ENCODE measurements at regions not wholly inside any gene's neighbourhood (a gene's known extent, or its start where the extent isn't known, plus 50 kb on each side); places are given as distances from the start of the nearest gene placed in this dataset.

- no peak for DNase-seq
- TF ChIP-seq POLR2A (IDR thresholded peaks at IDR 0.05) = no peak
- TF ChIP-seq CTCF (IDR thresholded peaks at IDR 0.05) = no peak
- no peak overlapping the region for H3K4me3 ChIP-seq
- H3K36me3 ChIP-seq = no peaks in the 10 kb centered on the region
- intact Hi-C loops (cut with DNase I) = no loop called here
- 53 to 60% methylated on average over 1 to 3 of the region's 4 CpGs for WGBS, 2 donors
- H3K27ac ChIP-seq = no peak overlapping the region
- peaks cover 0 to 53% (median 6%) of the 10 kb centered on the region in 4 donors for H3K27me3 ChIP-seq
- H3K9me3 ChIP-seq = no peaks in the 10 kb centered on the region
- H3K4me1 ChIP-seq = peaks cover 14 to 31% (median 18%) of the 10 kb centered on the region in 3 donors
Observed at GRCh38 chr6:41430875-41431274, 95.5 kb downstream of the NCR2 start.

- TF ChIP-seq CTCF (IDR thresholded peaks at IDR 0.05) = no peak
- no peak for TF ChIP-seq POLR2A (IDR thresholded peaks at IDR 0.05)
- H3K4me3 ChIP-seq = no peak overlapping the region
- DNase-seq = no peak
- H3K36me3 ChIP-seq = no peaks in the 10 kb centered on the region
- intact Hi-C loops (cut with DNase I) = no loop called here
- peaks cover 14 to 20% (median 14%) of the 10 kb centered on the region in 3 donors for H3K4me1 ChIP-seq
- no peak overlapping the region for H3K27ac ChIP-seq
- H3K27me3 ChIP-seq = peaks cover 0 to 40% (median 4%) of the 10 kb centered on the region in 4 donors
- no peaks in the 10 kb centered on the region for H3K9me3 ChIP-seq
- WGBS, 2 donors = 61 to 100% methylated on average over 1 to 3 of the region's 3 CpGs
Observed at GRCh38 chr6:41432280-41432679, 96.9 kb downstream of the NCR2 start.

- TF ChIP-seq CTCF (IDR thresholded peaks at IDR 0.05) (no peak), POLR2A (IDR thresholded peaks at IDR 0.05) (no peak)
- H3K9me3 ChIP-seq = no peaks in the 10 kb centered on the region
- no peak overlapping the region for H3K27ac ChIP-seq
- no peaks in the 10 kb centered on the region for H3K4me1 ChIP-seq
- intact Hi-C loops (cut with DNase I) = no loop called here
- peaks cover 0 to 39% (median 0%) of the 10 kb centered on the region in 4 donors for H3K27me3 ChIP-seq
- WGBS, 2 donors = 67 to 69% methylated on average over 9 of the region's 9 CpGs
- no peak for DNase-seq
- H3K36me3 ChIP-seq = no peaks in the 10 kb centered on the region
- H3K4me3 ChIP-seq = no peak overlapping the region
Observed at GRCh38 chr6:41434803-41435481, 99.5 kb downstream of the NCR2 start.

GRCh38 chr6:41437604-41438003, 102.2 kb downstream of the NCR2 start:
- H3K36me3 ChIP-seq = no peaks in the 10 kb centered on the region
- no peak for TF ChIP-seq POLR2A (IDR thresholded peaks at IDR 0.05)
- no peak for TF ChIP-seq CTCF (IDR thresholded peaks at IDR 0.05)
- no peaks in the 10 kb centered on the region for H3K9me3 ChIP-seq
- WGBS, 2 donors = 85 to 92% methylated on average over 2 to 4 of the region's 4 CpGs
- no peak overlapping the region for H3K4me3 ChIP-seq
- no peak for DNase-seq
- intact Hi-C loops (cut with DNase I) = no loop called here
- H3K4me1 ChIP-seq = peaks cover 0 to 2% (median under 1%) of the 10 kb centered on the region in 3 donors
- peaks cover 0 to 53% (median 2%) of the 10 kb centered on the region in 4 donors for H3K27me3 ChIP-seq
- H3K27ac ChIP-seq = no peak overlapping the region

GRCh38 chr6:41438746-41439145, 103.3 kb downstream of the NCR2 start:
- H3K27me3 ChIP-seq = peaks cover 3 to 64% (median 7%) of the 10 kb centered on the region in 4 donors
- 92 to 100% methylated on average over 1 of the region's 1 CpG for WGBS, 2 donors
- DNase-seq = no peak
- no peak overlapping the region for H3K27ac ChIP-seq
- H3K4me1 ChIP-seq = peaks cover 3 to 13% (median 11%) of the 10 kb centered on the region in 3 donors
- intact Hi-C loops (cut with DNase I) = no loop called here
- H3K36me3 ChIP-seq = no peaks in the 10 kb centered on the region
- H3K9me3 ChIP-seq = no peaks in the 10 kb centered on the region
- TF ChIP-seq POLR2A (IDR thresholded peaks at IDR 0.05) = no peak
- no peak for TF ChIP-seq CTCF (IDR thresholded peaks at IDR 0.05)
- no peak overlapping the region for H3K4me3 ChIP-seq

Data from esophagus squamous epithelium (tissue), 5 donors.